ENCODE measurements at regions not wholly inside any gene's neighbourhood (a gene's known extent, or its start where the extent isn't known, plus 50 kb on each side); places are given as distances from the start of the nearest gene placed in this dataset.

DNA sequence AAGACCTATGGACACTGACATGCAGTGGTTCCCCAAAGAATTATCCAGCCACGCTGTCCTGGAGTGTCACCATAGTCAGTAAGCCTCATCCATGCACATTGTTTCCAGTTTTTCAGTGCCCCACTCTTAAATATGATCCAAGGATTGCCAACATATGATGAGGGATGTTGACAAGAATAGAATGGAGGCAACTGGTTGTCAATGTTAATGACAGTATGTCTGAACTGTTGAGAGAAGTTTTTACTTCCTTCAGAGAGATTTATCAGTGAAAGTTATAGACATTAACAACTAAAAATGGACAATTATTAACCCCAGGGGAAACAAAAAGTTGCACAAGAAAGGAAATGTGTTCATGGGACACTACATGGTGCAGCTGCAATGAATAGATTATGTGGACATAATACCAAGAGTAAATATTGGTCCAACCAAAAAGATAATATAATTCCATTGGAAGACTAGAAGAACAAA, 69.9 kb downstream of the CYP26B1 start (continued):
- TF ChIP-seq GATAD2A (CRISPR knock-in tag; IDR thresholded peaks at IDR 0.05) (peak; percentile 98), SRF (IDR thresholded peaks at IDR 0.05; ENCODE audit: low read depth, low read length) (0 out of 2 replicates have a peak, but pooled peaks have one; percentile 38), EP300 (IDR thresholded peaks at IDR 0.05; ENCODE audit: low read depth in 2 of 2, low read length in 2 of 2) (peak; percentile 80 to 96; a peak in 3 of 4 replicates), EP300 (CRISPR knock-in tag; IDR thresholded peaks at IDR 0.05; ENCODE audit: borderline replicate concordance) (peak; percentile 87), KLF6 (CRISPR knock-in tag; IDR thresholded peaks at IDR 0.05) (0 out of 2 replicates have a peak, but pooled peaks have one; percentile 65), SETDB1 (CRISPR knock-in tag; IDR thresholded peaks at IDR 0.05; ENCODE audit: borderline replicate concordance) (no peak), SMC3 (IDR thresholded peaks at IDR 0.05; ENCODE audit: low read length) (peak; percentile 30), ZNF432 (CRISPR knock-in tag; IDR thresholded peaks at IDR 0.05; ENCODE audit: borderline replicate concordance) (no peak), ZNF670 (CRISPR knock-in tag; IDR thresholded peaks at IDR 0.05; ENCODE audit: borderline replicate concordance) (peak; percentile 88), ZNF501 (CRISPR knock-in tag; IDR thresholded peaks at IDR 0.05) (no peak), KDM1A (CRISPR knock-in tag; IDR thresholded peaks at IDR 0.05) (0 out of 2 replicates have a peak, but pooled peaks have one; percentile 69), ZSCAN9 (CRISPR knock-in tag; IDR thresholded peaks at IDR 0.05; ENCODE audit: borderline replicate concordance) (peak; percentile 91), ZSCAN30 (CRISPR knock-in tag; IDR thresholded peaks at IDR 0.05) (no peak), ZNF282 (IDR thresholded peaks at IDR 0.05; ENCODE audit: partially characterized antibody) (no peak), SMARCE1 (IDR thresholded peaks at IDR 0.05; ENCODE audit: borderline replicate concordance) (no peak), HNRNPL (IDR thresholded peaks at IDR 0.05; ENCODE audit: low read depth, low read length) (no peak), ELF1 (CRISPR knock-in tag; IDR thresholded peaks at IDR 0.05) (peak; percentile 52; the same call in 1 of the 2 replicates), DPF2 (CRISPR knock-in tag; IDR thresholded peaks at IDR 0.05; ENCODE audit: borderline replicate concordance, low read depth) (peak; percentile 96), TGIF2 (CRISPR knock-in tag; IDR thresholded peaks at IDR 0.05) (peak; percentile 74), NR2F1 (CRISPR knock-in tag; IDR thresholded peaks at IDR 0.05) (peak; percentile 20; a peak in 1 of 4 replicates)
- TF ChIP-seq, protein P1, sequence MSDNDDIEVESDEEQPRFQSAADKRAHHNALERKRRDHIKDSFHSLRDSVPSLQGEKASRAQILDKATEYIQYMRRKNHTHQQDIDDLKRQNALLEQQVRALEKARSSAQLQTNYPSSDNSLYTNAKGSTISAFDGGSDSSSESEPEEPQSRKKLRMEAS (IDR thresholded peaks at IDR 0.05) = no peak
- TF ChIP-seq, protein P2, sequence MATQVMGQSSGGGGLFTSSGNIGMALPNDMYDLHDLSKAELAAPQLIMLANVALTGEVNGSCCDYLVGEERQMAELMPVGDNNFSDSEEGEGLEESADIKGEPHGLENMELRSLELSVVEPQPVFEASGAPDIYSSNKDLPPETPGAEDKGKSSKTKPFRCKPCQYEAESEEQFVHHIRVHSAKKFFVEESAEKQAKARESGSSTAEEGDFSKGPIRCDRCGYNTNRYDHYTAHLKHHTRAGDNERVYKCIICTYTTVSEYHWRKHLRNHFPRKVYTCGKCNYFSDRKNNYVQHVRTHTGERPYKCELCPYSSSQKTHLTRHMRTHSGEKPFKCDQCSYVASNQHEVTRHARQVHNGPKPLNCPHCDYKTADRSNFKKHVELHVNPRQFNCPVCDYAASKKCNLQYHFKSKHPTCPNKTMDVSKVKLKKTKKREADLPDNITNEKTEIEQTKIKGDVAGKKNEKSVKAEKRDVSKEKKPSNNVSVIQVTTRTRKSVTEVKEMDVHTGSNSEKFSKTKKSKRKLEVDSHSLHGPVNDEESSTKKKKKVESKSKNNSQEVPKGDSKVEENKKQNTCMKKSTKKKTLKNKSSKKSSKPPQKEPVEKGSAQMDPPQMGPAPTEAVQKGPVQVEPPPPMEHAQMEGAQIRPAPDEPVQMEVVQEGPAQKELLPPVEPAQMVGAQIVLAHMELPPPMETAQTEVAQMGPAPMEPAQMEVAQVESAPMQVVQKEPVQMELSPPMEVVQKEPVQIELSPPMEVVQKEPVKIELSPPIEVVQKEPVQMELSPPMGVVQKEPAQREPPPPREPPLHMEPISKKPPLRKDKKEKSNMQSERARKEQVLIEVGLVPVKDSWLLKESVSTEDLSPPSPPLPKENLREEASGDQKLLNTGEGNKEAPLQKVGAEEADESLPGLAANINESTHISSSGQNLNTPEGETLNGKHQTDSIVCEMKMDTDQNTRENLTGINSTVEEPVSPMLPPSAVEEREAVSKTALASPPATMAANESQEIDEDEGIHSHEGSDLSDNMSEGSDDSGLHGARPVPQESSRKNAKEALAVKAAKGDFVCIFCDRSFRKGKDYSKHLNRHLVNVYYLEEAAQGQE (IDR thresholded peaks at IDR 0.05; ENCODE audit: borderline replicate concordance in 1 of 2, low read depth in 1 of 2, low read length in 2 of 2) = peak in 1 of 2 experiments; percentile 84; a peak in 2 of 4 replicates
- TF ChIP-seq, protein P3, sequence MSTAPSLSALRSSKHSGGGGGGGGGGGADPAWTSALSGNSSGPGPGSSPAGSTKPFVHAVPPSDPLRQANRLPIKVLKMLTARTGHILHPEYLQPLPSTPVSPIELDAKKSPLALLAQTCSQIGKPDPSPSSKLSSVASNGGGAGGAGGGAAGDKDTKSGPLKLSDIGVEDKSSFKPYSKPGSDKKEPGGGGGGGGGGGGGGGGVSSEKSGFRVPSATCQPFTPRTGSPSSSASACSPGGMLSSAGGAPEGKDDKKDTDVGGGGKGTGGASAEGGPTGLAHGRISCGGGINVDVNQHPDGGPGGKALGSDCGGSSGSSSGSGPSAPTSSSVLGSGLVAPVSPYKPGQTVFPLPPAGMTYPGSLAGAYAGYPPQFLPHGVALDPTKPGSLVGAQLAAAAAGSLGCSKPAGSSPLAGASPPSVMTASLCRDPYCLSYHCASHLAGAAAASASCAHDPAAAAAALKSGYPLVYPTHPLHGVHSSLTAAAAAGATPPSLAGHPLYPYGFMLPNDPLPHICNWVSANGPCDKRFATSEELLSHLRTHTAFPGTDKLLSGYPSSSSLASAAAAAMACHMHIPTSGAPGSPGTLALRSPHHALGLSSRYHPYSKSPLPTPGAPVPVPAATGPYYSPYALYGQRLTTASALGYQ (CRISPR knock-in tag; IDR thresholded peaks at IDR 0.05) = peak; percentile 100
- TF ChIP-seq, protein P4, sequence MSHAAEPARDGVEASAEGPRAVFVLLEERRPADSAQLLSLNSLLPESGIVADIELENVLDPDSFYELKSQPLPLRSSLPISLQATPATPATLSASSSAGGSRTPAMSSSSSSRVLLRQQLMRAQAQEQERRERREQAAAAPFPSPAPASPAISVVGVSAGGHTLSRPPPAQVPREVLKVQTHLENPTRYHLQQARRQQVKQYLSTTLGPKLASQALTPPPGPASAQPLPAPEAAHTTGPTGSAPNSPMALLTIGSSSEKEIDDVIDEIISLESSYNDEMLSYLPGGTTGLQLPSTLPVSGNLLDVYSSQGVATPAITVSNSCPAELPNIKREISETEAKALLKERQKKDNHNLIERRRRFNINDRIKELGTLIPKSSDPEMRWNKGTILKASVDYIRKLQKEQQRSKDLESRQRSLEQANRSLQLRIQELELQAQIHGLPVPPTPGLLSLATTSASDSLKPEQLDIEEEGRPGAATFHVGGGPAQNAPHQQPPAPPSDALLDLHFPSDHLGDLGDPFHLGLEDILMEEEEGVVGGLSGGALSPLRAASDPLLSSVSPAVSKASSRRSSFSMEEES (CRISPR knock-in tag; IDR thresholded peaks at IDR 0.05) = peak; percentile 95

Measured in HepG2 (cell line).